ENCODE measurements at regions not wholly inside any gene's neighbourhood (a gene's known extent, or its start where the extent isn't known, plus 50 kb on each side); places are given as distances from the start of the nearest gene placed in this dataset.

DNA sequence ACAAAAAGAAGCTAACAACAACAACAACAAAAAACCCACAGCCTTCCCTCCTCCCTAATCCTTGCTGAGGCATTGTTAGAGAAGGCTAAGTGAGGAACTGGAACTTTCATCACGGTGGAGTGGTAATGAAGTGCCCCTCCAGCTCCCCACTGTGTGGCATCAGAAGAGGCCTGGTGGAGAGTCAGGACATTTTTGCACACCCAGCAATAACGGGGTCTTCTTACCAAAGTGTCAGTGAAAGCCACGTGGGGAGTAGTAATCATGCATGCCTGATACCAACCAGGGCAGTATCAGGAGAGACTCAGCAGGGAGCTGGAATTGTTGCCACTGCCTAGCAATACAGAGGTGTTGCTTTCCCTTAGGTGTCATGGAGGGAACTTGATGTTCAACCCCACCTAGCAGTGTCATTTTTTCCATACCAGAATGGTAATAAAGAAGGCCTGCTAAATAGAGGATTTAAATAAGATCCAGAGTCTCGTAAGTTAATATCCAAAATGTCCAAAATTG, 299.7 kb upstream of the RGS6 start:
- Histone ChIP-seq H3K4me3 (ENCODE audit: low read depth, low read length) (no peak overlapping the region), H3K27me3 (ENCODE audit: control insufficient read depth, insufficient read depth, low read length) (no peaks in the 10 kb centered on the region), H3K9ac (ENCODE audit: low read depth, low read length) (no peak overlapping the region), H3K36me3 (ENCODE audit: control insufficient read depth, insufficient read depth, low read length) (no peaks in the 10 kb centered on the region), H3K4me1 (ENCODE audit: control insufficient read depth, insufficient read depth, low read length) (peaks cover 2% of the 10 kb centered on the region), H3K9me3 (ENCODE audit: control insufficient read depth, insufficient read depth, low read length) (no peaks in the 10 kb centered on the region)

DNA sequence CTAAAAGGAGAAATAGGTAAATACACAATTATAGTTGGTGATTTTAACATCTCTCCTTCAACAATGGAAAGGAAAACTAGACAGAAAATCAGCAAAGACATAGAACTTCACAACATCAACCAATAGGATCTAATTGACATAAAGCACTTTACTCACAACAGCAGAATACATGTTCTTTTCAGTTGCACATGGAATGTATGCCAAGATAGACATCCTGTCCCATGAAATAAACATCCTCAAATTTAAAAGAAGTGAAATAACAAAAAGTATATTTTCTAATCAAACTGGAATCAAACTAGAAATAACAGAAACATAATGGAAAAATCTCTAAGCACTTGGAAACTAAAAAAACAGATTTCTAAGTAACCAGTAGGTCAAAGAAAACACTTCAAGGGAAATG, 296.2 kb upstream of the RGS6 start:
- Histone ChIP-seq H3K9me3 (ENCODE audit: control insufficient read depth, insufficient read depth, low read length) (no peaks in the 10 kb centered on the region), H3K4me1 (ENCODE audit: control insufficient read depth, insufficient read depth, low read length) (peaks cover 2% of the 10 kb centered on the region), H3K27me3 (ENCODE audit: control insufficient read depth, insufficient read depth, low read length) (no peaks in the 10 kb centered on the region), H3K4me3 (ENCODE audit: low read depth, low read length) (no peak overlapping the region), H3K9ac (ENCODE audit: low read depth, low read length) (no peak overlapping the region), H3K36me3 (ENCODE audit: control insufficient read depth, insufficient read depth, low read length) (no peaks in the 10 kb centered on the region)

DNA sequence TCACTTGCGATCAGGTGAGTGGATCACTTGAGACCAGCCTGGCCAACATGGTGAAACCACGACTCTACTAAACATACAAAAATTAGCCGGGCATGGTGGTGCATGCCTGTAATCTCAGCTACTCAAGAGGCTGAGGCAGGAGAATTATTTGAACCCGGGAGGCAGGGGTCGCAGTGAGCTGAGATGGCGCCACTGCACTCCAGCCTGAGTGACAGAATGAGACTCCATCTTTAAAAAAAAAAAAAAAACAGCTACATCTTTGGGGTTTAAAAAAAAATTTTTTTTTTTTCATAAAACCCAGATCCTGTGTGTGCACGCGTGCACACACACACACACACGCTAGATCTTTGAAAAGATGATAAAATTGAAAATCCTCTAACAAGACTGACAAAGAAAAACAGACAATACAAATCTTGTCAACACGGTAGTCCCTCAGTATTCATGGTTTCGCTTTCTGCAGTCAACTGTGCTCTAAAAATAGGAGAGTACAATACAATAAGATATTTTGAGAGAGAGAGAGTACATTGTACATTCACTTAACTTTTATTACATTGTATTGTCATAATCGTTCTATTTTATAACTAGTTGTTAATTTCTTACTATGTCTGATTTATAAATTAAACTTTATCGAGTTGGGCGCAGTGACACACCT, 295.3 kb upstream of the RGS6 start:
- Histone ChIP-seq H3K27me3 (ENCODE audit: control insufficient read depth, insufficient read depth, low read length) (no peaks in the 10 kb centered on the region), H3K4me3 (ENCODE audit: low read depth, low read length) (no peak overlapping the region), H3K36me3 (ENCODE audit: control insufficient read depth, insufficient read depth, low read length) (no peaks in the 10 kb centered on the region), H3K9me3 (ENCODE audit: control insufficient read depth, insufficient read depth, low read length) (no peaks in the 10 kb centered on the region), H3K4me1 (ENCODE audit: control insufficient read depth, insufficient read depth, low read length) (peaks cover 2% of the 10 kb centered on the region), H3K9ac (ENCODE audit: low read depth, low read length) (no peak overlapping the region)

DNA sequence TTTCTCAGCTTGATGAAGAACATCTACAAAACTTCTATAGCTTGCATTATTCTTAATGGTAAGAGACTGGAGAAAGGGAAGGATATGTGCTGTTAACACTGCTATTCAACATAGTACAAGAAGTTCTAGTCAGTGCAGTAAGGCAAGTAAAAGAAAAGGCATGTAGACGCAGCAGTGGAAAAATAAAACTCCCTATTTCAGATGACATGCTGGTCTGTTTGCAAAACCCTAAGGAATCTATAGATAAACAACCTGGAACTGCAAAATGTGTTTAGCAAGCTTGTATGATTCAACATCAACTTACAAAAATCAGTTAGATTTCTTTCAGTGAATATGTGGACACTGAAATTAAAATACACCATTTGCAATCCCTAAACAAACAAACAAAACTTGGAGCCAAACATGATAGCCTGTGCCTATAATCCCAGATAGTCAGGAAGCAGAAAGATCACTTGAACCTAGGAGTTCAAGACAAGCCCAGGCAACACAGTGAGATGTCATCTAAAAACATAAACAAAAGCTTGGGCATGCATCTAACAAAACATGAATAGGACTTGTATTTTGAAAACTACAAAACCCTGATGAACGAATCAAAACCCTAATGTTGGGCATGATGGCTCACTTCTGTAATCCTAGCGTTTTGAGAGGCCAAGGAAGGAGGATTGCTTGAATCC, 293.6 kb upstream of the RGS6 start:
- no peaks in the 10 kb centered on the region for H3K4me1 ChIP-seq (ENCODE audit: control insufficient read depth, insufficient read depth, low read length)
- no peaks in the 10 kb centered on the region for H3K36me3 ChIP-seq (ENCODE audit: control insufficient read depth, insufficient read depth, low read length)
- H3K9ac ChIP-seq (ENCODE audit: low read depth, low read length): no peak overlapping the region
- no peak overlapping the region for H3K4me3 ChIP-seq (ENCODE audit: low read depth, low read length)
- no peaks in the 10 kb centered on the region for H3K9me3 ChIP-seq (ENCODE audit: control insufficient read depth, insufficient read depth, low read length)
- no peaks in the 10 kb centered on the region for H3K27me3 ChIP-seq (ENCODE audit: control insufficient read depth, insufficient read depth, low read length)

DNA sequence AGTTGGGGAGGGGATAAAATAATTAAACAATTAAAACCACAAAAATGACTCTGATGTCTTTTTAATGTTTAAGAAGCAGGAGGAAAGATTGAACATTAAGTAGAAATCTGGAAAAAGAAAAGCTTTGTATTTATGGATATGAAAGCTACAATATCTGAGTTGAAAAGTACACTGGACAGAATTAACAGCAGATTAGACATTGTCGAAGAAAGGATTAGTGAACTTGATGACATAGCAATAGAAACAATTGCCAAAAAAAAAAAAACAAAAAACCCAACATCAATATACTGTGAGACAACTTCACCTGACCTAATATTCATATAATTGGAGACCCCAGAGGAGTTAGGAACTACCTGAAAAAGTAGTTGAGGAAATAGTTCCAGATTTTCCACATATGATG, 289.5 kb upstream of the RGS6 start:
- H3K9me3 ChIP-seq (ENCODE audit: control insufficient read depth, insufficient read depth, low read length): no peaks in the 10 kb centered on the region
- peaks cover 11% of the 10 kb centered on the region for H3K4me1 ChIP-seq (ENCODE audit: control insufficient read depth, insufficient read depth, low read length)
- H3K36me3 ChIP-seq (ENCODE audit: control insufficient read depth, insufficient read depth, low read length): no peaks in the 10 kb centered on the region
- H3K9ac ChIP-seq (ENCODE audit: low read depth, low read length): no peak overlapping the region
- no peak overlapping the region for H3K4me3 ChIP-seq (ENCODE audit: low read depth, low read length)
- H3K27me3 ChIP-seq (ENCODE audit: control insufficient read depth, insufficient read depth, low read length): no peaks in the 10 kb centered on the region

DNA sequence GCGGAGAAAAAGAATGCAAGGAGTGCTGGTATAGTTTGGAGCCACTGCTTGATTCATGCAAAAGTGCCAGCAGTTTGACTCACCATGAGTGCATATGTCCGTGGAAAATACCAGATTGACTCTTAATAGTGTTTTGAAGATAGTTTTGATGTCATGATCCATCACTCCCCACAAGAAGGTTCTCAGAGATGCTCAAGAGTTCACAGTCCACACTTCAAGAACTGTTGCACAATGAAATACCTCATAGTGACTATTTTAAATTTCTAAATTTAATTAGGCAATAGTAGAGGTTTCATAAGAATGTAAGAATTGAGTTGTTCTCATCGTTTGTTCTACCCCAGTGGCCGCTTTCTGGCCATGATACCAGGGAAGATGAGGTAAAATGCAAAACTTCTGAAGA, 286.6 kb upstream of the RGS6 start:
- Histone ChIP-seq H3K4me1 (ENCODE audit: control insufficient read depth, insufficient read depth, low read length) (peaks cover 15% of the 10 kb centered on the region), H3K9ac (ENCODE audit: low read depth, low read length) (no peak overlapping the region), H3K27me3 (ENCODE audit: control insufficient read depth, insufficient read depth, low read length) (no peaks in the 10 kb centered on the region), H3K36me3 (ENCODE audit: control insufficient read depth, insufficient read depth, low read length) (no peaks in the 10 kb centered on the region), H3K9me3 (ENCODE audit: control insufficient read depth, insufficient read depth, low read length) (no peaks in the 10 kb centered on the region), H3K4me3 (ENCODE audit: low read depth, low read length) (no peak overlapping the region)

DNA sequence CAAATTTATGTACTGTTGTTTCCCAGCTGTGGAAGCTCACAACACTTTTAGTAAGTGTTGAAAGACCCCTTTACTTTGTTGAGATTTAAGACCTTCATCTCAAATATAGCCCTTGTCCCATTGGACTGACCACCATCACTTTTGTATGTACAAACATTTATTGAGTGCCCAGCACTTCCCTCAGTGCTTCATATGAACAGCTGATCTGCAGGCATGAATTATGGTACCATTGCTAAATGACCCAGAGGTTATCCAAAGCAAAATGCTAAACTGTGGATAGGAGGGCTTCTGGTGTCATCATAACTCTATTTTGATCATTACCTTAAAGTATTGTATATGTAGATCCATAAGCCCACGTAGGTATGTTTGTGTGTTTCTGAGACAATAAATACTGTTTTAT, 285.7 kb upstream of the RGS6 start:
- no peak overlapping the region for H3K9ac ChIP-seq (ENCODE audit: low read depth, low read length)
- H3K4me1 ChIP-seq (ENCODE audit: control insufficient read depth, insufficient read depth, low read length): peaks cover 15% of the 10 kb centered on the region
- H3K27me3 ChIP-seq (ENCODE audit: control insufficient read depth, insufficient read depth, low read length): no peaks in the 10 kb centered on the region
- no peak overlapping the region for H3K4me3 ChIP-seq (ENCODE audit: low read depth, low read length)
- no peaks in the 10 kb centered on the region for H3K9me3 ChIP-seq (ENCODE audit: control insufficient read depth, insufficient read depth, low read length)
- no peaks in the 10 kb centered on the region for H3K36me3 ChIP-seq (ENCODE audit: control insufficient read depth, insufficient read depth, low read length)

DNA sequence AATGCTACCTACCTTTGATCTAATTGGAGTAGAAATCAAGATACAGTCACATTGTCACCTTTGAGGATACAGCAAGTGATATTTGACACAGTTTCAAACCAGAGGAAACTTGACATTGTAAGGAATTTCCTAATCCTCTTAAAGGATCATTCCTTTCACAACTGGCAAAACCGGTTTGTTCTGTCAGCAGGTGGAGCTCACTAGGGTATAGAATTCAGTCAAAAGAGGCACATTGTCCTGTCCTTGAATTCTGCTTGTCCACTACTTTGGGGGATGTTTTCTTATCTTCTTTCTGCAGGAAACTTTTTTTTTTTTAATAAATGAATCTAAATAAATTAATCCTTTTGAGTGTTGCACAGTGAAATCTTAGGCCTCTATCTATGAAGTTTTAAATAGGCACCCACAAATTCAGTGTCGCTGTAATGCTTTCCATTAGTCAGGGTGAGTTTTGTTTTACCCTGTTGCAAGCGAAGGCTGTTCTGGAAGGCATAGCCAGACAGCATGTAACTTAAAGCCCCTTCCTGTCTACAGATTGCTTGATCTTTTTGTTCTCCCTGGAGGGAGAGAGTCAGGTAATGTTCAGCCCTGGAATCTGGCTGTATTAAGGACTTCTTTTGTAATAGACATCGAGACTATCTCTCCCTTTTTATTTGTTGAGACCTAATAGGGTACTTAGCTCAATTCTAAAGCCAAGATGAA, 285.0 kb upstream of the RGS6 start:
- no peak overlapping the region for H3K9ac ChIP-seq (ENCODE audit: low read depth, low read length)
- H3K9me3 ChIP-seq (ENCODE audit: control insufficient read depth, insufficient read depth, low read length): no peaks in the 10 kb centered on the region
- H3K27me3 ChIP-seq (ENCODE audit: control insufficient read depth, insufficient read depth, low read length): no peaks in the 10 kb centered on the region
- no peaks in the 10 kb centered on the region for H3K36me3 ChIP-seq (ENCODE audit: control insufficient read depth, insufficient read depth, low read length)
- H3K4me3 ChIP-seq (ENCODE audit: low read depth, low read length): no peak overlapping the region
- H3K4me1 ChIP-seq (ENCODE audit: control insufficient read depth, insufficient read depth, low read length): peaks cover 15% of the 10 kb centered on the region

DNA sequence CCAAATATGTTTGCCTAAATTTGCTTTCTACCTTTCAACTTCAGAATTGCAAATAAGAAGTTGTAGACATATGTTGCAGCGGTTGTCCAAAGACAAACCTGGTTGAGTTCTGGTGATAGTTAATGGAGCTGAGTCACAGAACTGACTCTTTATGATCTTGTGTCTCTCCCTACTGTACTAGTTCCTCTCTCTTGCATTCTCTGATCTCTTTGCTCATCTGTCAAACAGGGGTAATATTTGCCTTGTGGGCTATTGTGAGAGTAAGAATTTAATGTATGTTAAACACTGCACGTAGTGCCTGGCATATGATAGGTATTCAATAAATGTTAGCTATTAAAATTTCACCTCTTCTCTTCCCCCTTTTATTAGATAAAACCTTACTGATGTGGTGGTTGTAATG, 283.5 kb upstream of the RGS6 start:
- peaks cover 15% of the 10 kb centered on the region for H3K4me1 ChIP-seq (ENCODE audit: control insufficient read depth, insufficient read depth, low read length)
- H3K4me3 ChIP-seq (ENCODE audit: low read depth, low read length): no peak overlapping the region
- H3K36me3 ChIP-seq (ENCODE audit: control insufficient read depth, insufficient read depth, low read length): no peaks in the 10 kb centered on the region
- no peaks in the 10 kb centered on the region for H3K27me3 ChIP-seq (ENCODE audit: control insufficient read depth, insufficient read depth, low read length)
- no peaks in the 10 kb centered on the region for H3K9me3 ChIP-seq (ENCODE audit: control insufficient read depth, insufficient read depth, low read length)
- H3K9ac ChIP-seq (ENCODE audit: low read depth, low read length): no peak overlapping the region

DNA sequence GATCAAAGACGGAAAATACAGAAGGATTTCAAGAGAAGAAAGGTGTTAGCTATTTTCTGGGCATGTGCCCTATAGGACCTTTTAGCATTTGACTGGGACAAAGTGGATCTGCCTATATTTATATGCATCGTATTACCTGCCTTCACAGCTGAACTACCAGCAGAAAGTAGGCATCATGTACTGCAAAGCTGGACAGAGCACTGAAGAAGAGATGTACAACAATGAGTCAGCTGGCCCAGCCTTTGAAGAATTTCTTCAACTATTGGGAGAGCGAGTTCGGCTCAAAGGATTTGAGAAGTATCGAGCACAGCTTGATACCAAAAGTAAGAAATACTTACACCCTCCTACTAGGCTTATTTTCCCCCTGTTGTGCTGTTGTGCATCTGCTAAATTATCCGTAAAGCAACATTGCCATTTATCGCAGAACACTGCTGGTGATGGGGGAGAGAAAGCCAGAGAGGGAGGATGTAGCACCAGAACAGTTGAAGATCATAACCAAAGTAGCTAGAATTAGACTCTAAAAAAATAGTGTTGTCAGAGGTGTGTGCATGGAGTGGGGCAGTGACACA, 282.0 kb upstream of the RGS6 start:
- Histone ChIP-seq H3K4me1 (ENCODE audit: control insufficient read depth, insufficient read depth, low read length) (peaks cover 15% of the 10 kb centered on the region), H3K9ac (ENCODE audit: low read depth, low read length) (no peak overlapping the region), H3K9me3 (ENCODE audit: control insufficient read depth, insufficient read depth, low read length) (no peaks in the 10 kb centered on the region), H3K36me3 (ENCODE audit: control insufficient read depth, insufficient read depth, low read length) (no peaks in the 10 kb centered on the region), H3K4me3 (ENCODE audit: low read depth, low read length) (no peak overlapping the region), H3K27me3 (ENCODE audit: control insufficient read depth, insufficient read depth, low read length) (no peaks in the 10 kb centered on the region)

DNA sequence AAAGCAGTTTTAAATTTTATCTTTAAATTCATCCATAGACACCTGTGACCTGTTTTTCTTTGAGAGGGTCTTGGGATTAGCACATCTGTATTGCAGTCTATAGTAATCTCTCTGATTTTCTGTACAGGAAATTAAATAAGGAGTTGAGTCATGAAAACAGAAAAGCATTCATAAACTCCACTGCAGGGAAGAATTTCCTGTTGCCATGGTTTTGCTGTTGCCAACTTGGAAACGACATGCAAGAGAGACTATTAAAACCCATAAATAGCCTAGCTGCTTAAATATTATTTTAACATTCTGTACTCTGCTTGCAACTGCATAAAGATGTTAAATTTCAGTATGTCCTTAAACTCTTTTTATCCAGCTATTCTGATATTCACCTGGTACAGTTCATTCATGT, 281.0 kb upstream of the RGS6 start:
- Histone ChIP-seq H3K36me3 (ENCODE audit: control insufficient read depth, insufficient read depth, low read length) (no peaks in the 10 kb centered on the region), H3K9me3 (ENCODE audit: control insufficient read depth, insufficient read depth, low read length) (no peaks in the 10 kb centered on the region), H3K4me1 (ENCODE audit: control insufficient read depth, insufficient read depth, low read length) (peaks cover 15% of the 10 kb centered on the region), H3K9ac (ENCODE audit: low read depth, low read length) (no peak overlapping the region), H3K4me3 (ENCODE audit: low read depth, low read length) (no peak overlapping the region), H3K27me3 (ENCODE audit: control insufficient read depth, insufficient read depth, low read length) (no peaks in the 10 kb centered on the region)
